GM12891 (cell line): ENCODE measurements at regions not wholly inside any gene's neighbourhood (a gene's known extent, or its start where the extent isn't known, plus 50 kb on each side); places are given as distances from the start of the nearest gene placed in this dataset.

Source experiments
- DNase-seq: peaks from one replicate; pipeline ENCODE4 v3.0.0; 2011; ENCODE audit warnings: low spot score; ENCODE audit not compliant: insufficient read length
- FAIRE-seq: peaks from 2 replicates; lab custom pipeline; 2011; peaks lifted over from hg19 to GRCh38; lab: Jason Lieb, UNC
- PAX5 ChIP-seq: IDR thresholded peaks from 2 replicates; pipeline ENCODE4 v1.6.1; 2011; ENCODE audit warnings: low read length, moderate library complexity, mild to moderate bottlenecking; ENCODE audit not compliant: insufficient read depth, severe bottlenecking
- POLR2A ChIP-seq: IDR thresholded peaks from 2 replicates; pipeline ENCODE4 v1.6.1; 2011; ENCODE audit warnings: low read depth, low read length, control low read depth
- POLR2AphosphoS5 ChIP-seq: IDR thresholded peaks from 2 replicates; pipeline ENCODE4 v1.6.1; 2011; ENCODE audit warnings: low read depth, low read length, control low read depth
- POU2F2 ChIP-seq: IDR thresholded peaks from 2 replicates; pipeline ENCODE4 v1.6.1; 2011; ENCODE audit warnings: low read depth, mild to moderate bottlenecking, control low read depth, low read length, moderate library complexity
- SPI1 ChIP-seq: IDR thresholded peaks from 2 replicates; pipeline ENCODE4 v1.6.1; 2011; ENCODE audit warnings: low read depth, low read length, control low read depth
- TAF1 ChIP-seq: IDR thresholded peaks from 2 replicates; pipeline ENCODE4 v1.6.1; 2011; ENCODE audit warnings: low read depth, low read length, control low read depth

DNA sequence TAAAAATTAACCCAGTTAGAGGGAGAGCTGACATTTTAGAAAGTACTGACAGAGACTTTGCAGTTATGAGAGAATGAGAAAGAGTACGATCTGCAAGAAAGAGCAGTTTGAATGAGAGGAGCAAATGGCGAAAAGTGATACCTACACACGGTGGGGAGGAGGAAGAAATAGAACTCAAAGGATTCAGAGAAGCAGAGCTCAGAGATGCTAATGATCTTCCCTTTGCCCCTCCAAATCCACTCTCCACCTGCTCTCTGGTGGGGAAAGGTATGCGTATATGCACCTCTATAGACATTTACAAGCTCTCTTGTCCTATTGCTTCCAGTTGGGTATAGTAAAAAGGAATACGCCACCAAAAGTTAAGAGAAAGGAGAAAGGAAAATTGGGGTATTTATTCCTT lies 123.3 kb upstream of the TTC14 start:
- FAIRE-seq: no peak

GRCh38 chr3:180492047-180492446 lies 109.9 kb upstream of the TTC14 start:
- no peak for FAIRE-seq
- DNase-seq: no peak

More for the DNA sequence above, 123.3 kb upstream of the TTC14 start:
- DNase-seq: no peak
- TF ChIP-seq POU2F2 (no peak), PAX5 (no peak), TAF1 (no peak), POLR2A (no peak), POLR2AphosphoS5 (no peak)

DNA sequence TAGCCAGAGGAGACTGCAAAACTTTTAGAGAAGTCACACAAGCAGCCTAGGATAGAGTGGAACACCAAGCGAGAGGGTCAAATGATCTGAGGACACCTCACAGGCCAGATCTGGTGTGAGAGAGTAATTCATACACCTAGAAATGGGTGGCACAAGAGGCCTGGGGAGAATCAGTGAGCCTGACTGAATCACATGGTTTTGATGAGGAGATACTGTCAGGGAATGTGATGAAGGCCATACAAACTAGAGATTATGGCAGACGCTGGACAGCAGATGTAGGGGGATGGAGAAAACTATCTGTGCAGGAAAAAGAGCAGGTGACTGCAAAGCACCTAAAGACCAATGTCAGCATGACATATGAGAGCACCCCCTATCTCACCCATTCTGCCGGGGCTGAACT lies 105.0 kb upstream of the TTC14 start:
- no peak for FAIRE-seq
- TF ChIP-seq POLR2A (no peak), SPI1 (no peak), PAX5 (no peak), POU2F2 (no peak)
- no peak for DNase-seq

More at GRCh38 chr3:180492047-180492446, 109.9 kb upstream of the TTC14 start:
- TF ChIP-seq SPI1 (no peak), PAX5 (no peak), TAF1 (no peak)

DNA sequence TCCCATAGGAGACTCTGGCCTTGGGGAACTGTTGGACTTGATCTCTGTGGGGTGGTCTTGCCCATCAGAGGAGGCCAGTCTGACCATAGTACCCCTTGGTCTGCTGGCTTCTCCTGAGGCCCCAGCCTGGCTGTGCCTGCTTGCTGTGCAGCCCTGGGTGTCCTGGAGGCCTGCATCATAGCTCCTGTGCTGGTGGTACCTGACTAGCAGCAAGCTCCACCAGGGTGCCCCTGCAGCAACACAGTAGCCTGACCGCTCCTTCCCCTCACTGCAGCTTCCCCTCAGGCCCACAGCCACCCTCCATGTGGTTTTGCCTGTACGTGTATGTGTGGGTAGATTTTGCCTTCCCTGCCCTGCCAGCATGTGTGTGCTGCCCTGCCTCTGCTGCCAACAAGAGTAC lies 85.6 kb upstream of the TTC14 start:
- FAIRE-seq: no peak
- TF ChIP-seq PAX5: no peak
- no peak for TF ChIP-seq TAF1
- no peak for TF ChIP-seq POLR2AphosphoS5
- TF ChIP-seq POLR2A: no peak
- no peak for TF ChIP-seq SPI1
- TF ChIP-seq POU2F2: no peak
- no peak for DNase-seq

- no peak for DNase-seq
- FAIRE-seq: no peak
- TF ChIP-seq PAX5 (no peak), POU2F2 (no peak), SPI1 (0 out of 2 replicates have a peak, but pooled peaks have one; percentile 2)
Observed at GRCh38 chr3:180523040-180523439, 78.9 kb upstream of the TTC14 start.

- DNase-seq (no peak), FAIRE-seq (no peak)
- TF ChIP-seq TAF1 (no peak), POU2F2 (no peak), POLR2AphosphoS5 (no peak), SPI1 (no peak)
Observed at GRCh38 chr3:180528843-180529242, 73.1 kb upstream of the TTC14 start.

- no peak for TF ChIP-seq POLR2A
- TF ChIP-seq TAF1: no peak
- TF ChIP-seq POU2F2: no peak
- no peak for TF ChIP-seq SPI1
- TF ChIP-seq POLR2AphosphoS5: no peak
- no peak for TF ChIP-seq PAX5
- no peak for FAIRE-seq
- no peak for DNase-seq
Observed at GRCh38 chr3:180529778-180530177, 72.2 kb upstream of the TTC14 start.

DNA sequence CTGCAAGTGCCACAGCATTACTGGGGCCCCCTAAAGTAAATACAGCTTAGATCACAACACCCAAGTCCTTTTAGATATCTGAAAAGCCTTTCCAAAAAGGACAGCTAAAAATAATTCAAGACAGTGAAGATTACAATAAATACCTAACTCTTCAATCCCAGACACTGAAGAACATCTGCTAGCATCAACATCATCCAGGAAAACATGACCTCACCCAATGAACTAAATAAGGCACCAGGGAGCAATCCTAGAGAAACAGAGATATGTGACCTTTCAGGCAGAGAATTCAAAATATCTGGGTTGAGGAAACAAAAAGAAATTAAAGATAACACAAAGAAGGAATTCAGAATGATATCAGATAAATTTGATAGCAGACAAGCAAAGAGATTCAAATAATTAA lies 71.7 kb upstream of the TTC14 start:
- TF ChIP-seq SPI1 (no peak), PAX5 (no peak), TAF1 (no peak), POLR2A (no peak), POLR2AphosphoS5 (no peak), POU2F2 (no peak)
- DNase-seq (no peak), FAIRE-seq (no peak)

- no peak for FAIRE-seq
- TF ChIP-seq PAX5 (no peak), TAF1 (no peak), POU2F2 (no peak), POLR2AphosphoS5 (no peak), POLR2A (no peak)
- no peak for DNase-seq
Observed at GRCh38 chr3:180531303-180532278, 70.4 kb upstream of the TTC14 start.

DNA sequence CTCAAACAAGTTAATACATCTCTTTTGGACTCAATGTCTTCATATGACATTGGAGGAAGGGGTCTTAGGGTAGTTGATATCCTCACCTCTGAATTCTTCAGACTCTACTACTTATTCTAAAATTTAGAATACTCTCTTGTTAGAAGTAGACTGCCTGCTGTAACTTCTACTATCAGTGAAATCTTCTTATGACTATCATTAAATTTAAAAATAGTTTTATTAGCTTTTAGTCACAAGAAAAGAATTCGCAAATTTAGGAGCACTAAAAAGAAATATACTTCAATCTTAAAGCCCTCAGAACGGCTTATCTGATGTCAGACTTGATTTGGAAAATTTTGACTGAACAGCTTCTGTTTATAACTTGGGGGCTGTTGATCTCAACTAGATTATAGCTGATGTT lies 67.1 kb upstream of the TTC14 start:
- DNase-seq (no peak), FAIRE-seq (no peak)
- TF ChIP-seq TAF1: no peak
- TF ChIP-seq SPI1: no peak
- TF ChIP-seq PAX5: no peak
- no peak for TF ChIP-seq POLR2AphosphoS5
- no peak for TF ChIP-seq POU2F2
- TF ChIP-seq POLR2A: no peak

DNA sequence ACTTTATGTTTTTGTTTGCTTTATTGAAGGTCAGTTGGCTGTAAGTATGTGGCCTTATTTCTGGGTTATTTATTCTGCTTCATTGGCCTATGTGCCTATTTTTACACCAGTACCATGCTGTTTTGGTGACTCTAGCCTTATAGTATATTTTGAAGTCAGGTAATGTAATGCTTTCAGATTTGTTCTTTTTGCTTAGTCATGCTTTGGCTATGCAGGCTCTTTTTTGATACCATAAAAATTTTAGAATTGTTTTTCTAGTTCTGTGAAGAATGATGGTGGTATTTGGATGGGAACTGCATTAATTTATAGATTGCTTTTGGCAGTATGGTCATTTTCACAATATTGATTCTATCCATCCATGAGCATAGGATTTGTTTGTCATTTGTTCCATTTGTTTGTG lies 63.5 kb upstream of the TTC14 start:
- no peak for DNase-seq
- no peak for TF ChIP-seq POLR2A
- TF ChIP-seq POU2F2: no peak
- no peak for TF ChIP-seq POLR2AphosphoS5
- no peak for TF ChIP-seq PAX5
- no peak for TF ChIP-seq TAF1
- TF ChIP-seq SPI1: no peak
- FAIRE-seq: no peak
